ENCODE measurements at regions not wholly inside any gene's neighbourhood (a gene's known extent, or its start where the extent isn't known, plus 50 kb on each side); places are given as distances from the start of the nearest gene placed in this dataset.

- no peak for TF ChIP-seq CTCF (IDR thresholded peaks at IDR 0.05)
- no peak for TF ChIP-seq POLR2AphosphoS5 (IDR thresholded peaks at IDR 0.05; ENCODE audit: low read depth, low read length)
Observed at GRCh38 chr20:60500038-60500701, 541.9 kb downstream of the CDH26 start.

All from Panc1 (cell line).